ENCODE measurements at regions not wholly inside any gene's neighbourhood (a gene's known extent, or its start where the extent isn't known, plus 50 kb on each side); places are given as distances from the start of the nearest gene placed in this dataset.

- Mint-ChIP-seq H3K27ac (no peak overlapping the region), H3K4me3 (no peak overlapping the region), H3K4me1 (no peaks in the 10 kb centered on the region), H3K9me3 (peaks cover 0 to 8% (median 2%) of the 10 kb centered on the region in 3 donors), H3K27me3 (no peaks in the 10 kb centered on the region), H3K36me3 (no peaks in the 10 kb centered on the region)
- DNase-seq (no peak), ATAC-seq (replicated peaks in 1 of 4) (no peak)
- H3K4me1 ChIP-seq (ENCODE audit: control insufficient read depth in 1 of 2, extremely low read depth in 1 of 2, insufficient read depth in 2 of 2, low read length in 2 of 2) = no peaks in the 10 kb centered on the region
- POLR2A ChIA-PET = no interaction called here
- no CpG with 5 or more reads among the region's 1 CpG for WGBS (ENCODE audit: insufficient coverage)
- CTCF ChIA-PET = no interaction called here
- H3K9me3 ChIP-seq = no peaks in the 10 kb centered on the region
- no peaks in the 10 kb centered on the region for H3K36me3 ChIP-seq (ENCODE audit: control insufficient read depth in 2 of 2, extremely low read depth in 1 of 2, insufficient read depth in 1 of 2, low read length in 1 of 2)
- H3K27ac ChIP-seq (ENCODE audit: low read length) = no peak overlapping the region
- no peak overlapping the region for H3K4me3 ChIP-seq (ENCODE audit: control insufficient read depth in 1 of 2, extremely low read depth in 1 of 2, low read length in 1 of 2)
- H3K27me3 ChIP-seq (replicated peaks in 1 of 2; ENCODE audit: control insufficient read depth in 2 of 2, extremely low read depth in 1 of 2, insufficient read depth in 2 of 2, low read length in 1 of 2) = no peaks in the 10 kb centered on the region
These were observed 402.8 kb downstream of the RAD51AP2 start for GRCh38 chr2:17115466-17115865.

- no peak overlapping the region for H3K27ac ChIP-seq (ENCODE audit: low read length)
- H3K27ac Mint-ChIP-seq = no peak overlapping the region
- POLR2A ChIA-PET = no interaction called here
- H3K4me3 Mint-ChIP-seq = no peak overlapping the region
- no peaks in the 10 kb centered on the region for H3K36me3 ChIP-seq (ENCODE audit: control insufficient read depth in 2 of 2, extremely low read depth in 1 of 2, insufficient read depth in 1 of 2, low read length in 1 of 2)
- no peaks in the 10 kb centered on the region for H3K9me3 ChIP-seq
- no peaks in the 10 kb centered on the region for H3K27me3 Mint-ChIP-seq
- CTCF ChIA-PET = no interaction called here
- H3K4me1 Mint-ChIP-seq = no peaks in the 10 kb centered on the region
- no peaks in the 10 kb centered on the region for H3K27me3 ChIP-seq (replicated peaks in 1 of 2; ENCODE audit: control insufficient read depth in 2 of 2, extremely low read depth in 1 of 2, insufficient read depth in 2 of 2, low read length in 1 of 2)
- no peaks in the 10 kb centered on the region for H3K36me3 Mint-ChIP-seq
- DNase-seq (no peak), ATAC-seq (replicated peaks in 1 of 4) (no peak)
- WGBS (ENCODE audit: insufficient coverage) = 80% methylated on average over 1 of the region's 2 CpGs
- H3K4me3 ChIP-seq (ENCODE audit: control insufficient read depth in 1 of 2, extremely low read depth in 1 of 2, low read length in 1 of 2) = no peak overlapping the region
- H3K9me3 Mint-ChIP-seq = peaks cover 0 to 8% (median 2%) of the 10 kb centered on the region in 3 donors
- H3K4me1 ChIP-seq (ENCODE audit: control insufficient read depth in 1 of 2, extremely low read depth in 1 of 2, insufficient read depth in 2 of 2, low read length in 2 of 2) = no peaks in the 10 kb centered on the region
These were observed 403.2 kb downstream of the RAD51AP2 start for GRCh38 chr2:17115042-17115441.

GRCh38 chr2:17107871-17108270 lies 410.4 kb downstream of the RAD51AP2 start:
- Histone ChIP-seq H3K9me3 (no peaks in the 10 kb centered on the region), H3K4me3 (ENCODE audit: control insufficient read depth in 1 of 2, extremely low read depth in 1 of 2, low read length in 1 of 2) (no peak overlapping the region), H3K4me1 (ENCODE audit: control insufficient read depth in 1 of 2, extremely low read depth in 1 of 2, insufficient read depth in 2 of 2, low read length in 2 of 2) (no peaks in the 10 kb centered on the region), H3K27ac (ENCODE audit: low read length) (no peak overlapping the region), H3K36me3 (ENCODE audit: control insufficient read depth in 2 of 2, extremely low read depth in 1 of 2, insufficient read depth in 1 of 2, low read length in 1 of 2) (no peaks in the 10 kb centered on the region), H3K27me3 (replicated peaks in 1 of 2; ENCODE audit: control insufficient read depth in 2 of 2, extremely low read depth in 1 of 2, insufficient read depth in 2 of 2, low read length in 1 of 2) (no peaks in the 10 kb centered on the region)
- H3K27ac Mint-ChIP-seq = no peak overlapping the region
- H3K36me3 Mint-ChIP-seq = no peaks in the 10 kb centered on the region
- 46% methylated on average over 2 of the region's 2 CpGs for WGBS (ENCODE audit: insufficient coverage)
- H3K9me3 Mint-ChIP-seq = peaks cover 0 to 9% (median 4%) of the 10 kb centered on the region in 3 donors
- CTCF ChIA-PET = no interaction called here
- no peaks in the 10 kb centered on the region for H3K27me3 Mint-ChIP-seq
- ATAC-seq (replicated peaks in 1 of 4) = no peak
- H3K4me1 Mint-ChIP-seq = no peaks in the 10 kb centered on the region
- POLR2A ChIA-PET = no interaction called here
- no peak for DNase-seq
- H3K4me3 Mint-ChIP-seq = no peak overlapping the region

DNA sequence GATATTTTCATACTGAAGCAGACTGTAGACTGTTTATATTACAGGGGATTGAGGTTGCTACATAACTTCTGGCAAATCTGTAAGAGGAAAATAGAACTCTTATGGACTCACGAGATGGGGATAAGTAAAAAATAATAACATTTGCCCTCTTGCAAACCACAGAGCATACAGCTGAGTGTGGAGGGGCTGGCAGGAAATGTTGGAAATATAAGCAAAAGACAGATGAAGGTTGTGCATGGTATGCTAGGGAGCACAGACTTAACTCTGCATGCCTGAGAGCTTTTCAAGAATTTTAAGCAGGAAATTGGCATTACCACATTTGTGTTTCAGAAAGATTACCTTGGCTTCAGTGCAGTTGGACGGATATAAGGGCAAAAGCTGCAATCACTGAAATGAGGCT lies 411.1 kb downstream of the RAD51AP2 start:
- no peaks in the 10 kb centered on the region for H3K4me1 ChIP-seq (ENCODE audit: control insufficient read depth in 1 of 2, extremely low read depth in 1 of 2, insufficient read depth in 2 of 2, low read length in 2 of 2)
- H3K9me3 ChIP-seq = no peaks in the 10 kb centered on the region
- ChIA-PET CTCF (no interaction called here), POLR2A (no interaction called here)
- Mint-ChIP-seq H3K27ac (no peak overlapping the region), H3K4me1 (no peaks in the 10 kb centered on the region), H3K27me3 (no peaks in the 10 kb centered on the region), H3K9me3 (peaks cover 0 to 9% (median 4%) of the 10 kb centered on the region in 3 donors), H3K36me3 (no peaks in the 10 kb centered on the region), H3K4me3 (no peak overlapping the region)
- WGBS (ENCODE audit: insufficient coverage) = 25% methylated on average over 1 of the region's 2 CpGs
- DNase-seq (no peak), ATAC-seq (replicated peaks in 1 of 4) (no peak)
- H3K27me3 ChIP-seq (replicated peaks in 1 of 2; ENCODE audit: control insufficient read depth in 2 of 2, extremely low read depth in 1 of 2, insufficient read depth in 2 of 2, low read length in 1 of 2) = no peaks in the 10 kb centered on the region
- no peaks in the 10 kb centered on the region for H3K36me3 ChIP-seq (ENCODE audit: control insufficient read depth in 2 of 2, extremely low read depth in 1 of 2, insufficient read depth in 1 of 2, low read length in 1 of 2)
- no peak overlapping the region for H3K4me3 ChIP-seq (ENCODE audit: control insufficient read depth in 1 of 2, extremely low read depth in 1 of 2, low read length in 1 of 2)
- no peak overlapping the region for H3K27ac ChIP-seq (ENCODE audit: low read length)

- Mint-ChIP-seq H3K4me1 (no peaks in the 10 kb centered on the region), H3K27ac (no peak overlapping the region), H3K36me3 (no peaks in the 10 kb centered on the region), H3K27me3 (no peaks in the 10 kb centered on the region), H3K9me3 (peaks cover 0 to 9% (median 4%) of the 10 kb centered on the region in 3 donors), H3K4me3 (no peak overlapping the region)
- ChIA-PET POLR2A (no interaction called here), CTCF (no interaction called here)
- no peak overlapping the region for H3K4me3 ChIP-seq (ENCODE audit: control insufficient read depth in 1 of 2, extremely low read depth in 1 of 2, low read length in 1 of 2)
- DNase-seq (no peak), ATAC-seq (replicated peaks in 1 of 4) (no peak)
- H3K4me1 ChIP-seq (ENCODE audit: control insufficient read depth in 1 of 2, extremely low read depth in 1 of 2, insufficient read depth in 2 of 2, low read length in 2 of 2) = no peaks in the 10 kb centered on the region
- no peaks in the 10 kb centered on the region for H3K27me3 ChIP-seq (replicated peaks in 1 of 2; ENCODE audit: control insufficient read depth in 2 of 2, extremely low read depth in 1 of 2, insufficient read depth in 2 of 2, low read length in 1 of 2)
- WGBS (ENCODE audit: insufficient coverage) = no CpG with 5 or more reads among the region's 1 CpG
- H3K9me3 ChIP-seq = no peaks in the 10 kb centered on the region
- no peak overlapping the region for H3K27ac ChIP-seq (ENCODE audit: low read length)
- H3K36me3 ChIP-seq (ENCODE audit: control insufficient read depth in 2 of 2, extremely low read depth in 1 of 2, insufficient read depth in 1 of 2, low read length in 1 of 2) = no peaks in the 10 kb centered on the region
These were observed 411.8 kb downstream of the RAD51AP2 start for GRCh38 chr2:17106418-17106817.

DNA sequence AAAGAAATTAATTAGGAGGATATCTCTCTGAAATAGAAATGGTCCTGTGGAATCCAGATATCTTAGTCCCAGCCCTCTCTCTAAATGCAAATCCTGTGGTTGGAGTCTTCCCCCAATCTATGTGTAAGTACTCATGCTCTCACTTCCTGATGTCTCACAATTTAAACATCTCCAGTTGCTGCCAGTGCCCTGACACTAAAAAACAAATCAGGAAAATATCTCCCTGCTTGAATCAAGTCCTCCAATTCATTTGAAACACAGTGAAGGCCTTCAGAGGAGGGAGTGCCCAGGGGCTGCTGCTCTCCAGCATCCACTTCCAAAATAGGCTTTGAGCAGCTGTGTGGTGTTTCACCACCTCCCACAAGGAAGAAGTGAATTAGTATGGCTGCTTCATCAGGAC lies 413.8 kb downstream of the RAD51AP2 start:
- H3K4me3 Mint-ChIP-seq = no peak overlapping the region
- no peak overlapping the region for H3K27ac Mint-ChIP-seq
- no peaks in the 10 kb centered on the region for H3K27me3 Mint-ChIP-seq
- Histone ChIP-seq H3K27ac (ENCODE audit: low read length) (no peak overlapping the region), H3K4me3 (ENCODE audit: control insufficient read depth in 1 of 2, extremely low read depth in 1 of 2, low read length in 1 of 2) (no peak overlapping the region), H3K9me3 (no peaks in the 10 kb centered on the region), H3K36me3 (ENCODE audit: control insufficient read depth in 2 of 2, extremely low read depth in 1 of 2, insufficient read depth in 1 of 2, low read length in 1 of 2) (no peaks in the 10 kb centered on the region), H3K4me1 (ENCODE audit: control insufficient read depth in 1 of 2, extremely low read depth in 1 of 2, insufficient read depth in 2 of 2, low read length in 2 of 2) (no peaks in the 10 kb centered on the region), H3K27me3 (replicated peaks in 1 of 2; ENCODE audit: control insufficient read depth in 2 of 2, extremely low read depth in 1 of 2, insufficient read depth in 2 of 2, low read length in 1 of 2) (no peaks in the 10 kb centered on the region)
- CTCF ChIA-PET = no interaction called here
- no peaks in the 10 kb centered on the region for H3K36me3 Mint-ChIP-seq
- POLR2A ChIA-PET = no interaction called here
- no peak for ATAC-seq (replicated peaks in 1 of 4)
- peaks cover 0 to 9% (median 4%) of the 10 kb centered on the region in 3 donors for H3K9me3 Mint-ChIP-seq
- H3K4me1 Mint-ChIP-seq = no peaks in the 10 kb centered on the region
- DNase-seq = no peak

- Histone ChIP-seq H3K27me3 (replicated peaks in 1 of 2; ENCODE audit: control insufficient read depth in 2 of 2, extremely low read depth in 1 of 2, insufficient read depth in 2 of 2, low read length in 1 of 2) (no peaks in the 10 kb centered on the region), H3K36me3 (ENCODE audit: control insufficient read depth in 2 of 2, extremely low read depth in 1 of 2, insufficient read depth in 1 of 2, low read length in 1 of 2) (no peaks in the 10 kb centered on the region), H3K4me3 (ENCODE audit: control insufficient read depth in 1 of 2, extremely low read depth in 1 of 2, low read length in 1 of 2) (no peak overlapping the region), H3K27ac (ENCODE audit: low read length) (no peak overlapping the region), H3K9me3 (no peaks in the 10 kb centered on the region), H3K4me1 (ENCODE audit: control insufficient read depth in 1 of 2, extremely low read depth in 1 of 2, insufficient read depth in 2 of 2, low read length in 2 of 2) (no peaks in the 10 kb centered on the region)
- no peak overlapping the region for H3K27ac Mint-ChIP-seq
- WGBS (ENCODE audit: insufficient coverage) = 80% methylated on average over 4 of the region's 4 CpGs
- H3K9me3 Mint-ChIP-seq = peaks cover 0 to 4% (median 0%) of the 10 kb centered on the region in 3 donors
- H3K4me1 Mint-ChIP-seq = no peaks in the 10 kb centered on the region
- ChIA-PET CTCF (no interaction called here), POLR2A (no interaction called here)
- no peaks in the 10 kb centered on the region for H3K27me3 Mint-ChIP-seq
- DNase-seq (no peak), ATAC-seq (replicated peaks in 1 of 4) (no peak)
- H3K36me3 Mint-ChIP-seq = no peaks in the 10 kb centered on the region
- H3K4me3 Mint-ChIP-seq = no peak overlapping the region
These were observed 416.6 kb downstream of the RAD51AP2 start for GRCh38 chr2:17101596-17101995.
